ENCODE measurements at regions not wholly inside any gene's neighbourhood (a gene's known extent, or its start where the extent isn't known, plus 50 kb on each side); places are given as distances from the start of the nearest gene placed in this dataset.

- no peak for TF ChIP-seq ATF2 (IDR thresholded peaks at IDR 0.05; ENCODE audit: low read length)
- TF ChIP-seq RFX5 (IDR thresholded peaks at IDR 0.05; ENCODE audit: borderline replicate concordance, low read depth, low read length): no peak
- no peak for TF ChIP-seq CHD1 (IDR thresholded peaks at IDR 0.05; ENCODE audit: low read depth, low read length)
- no peak for TF ChIP-seq RBBP5 (IDR thresholded peaks at IDR 0.05; ENCODE audit: borderline replicate concordance, low read depth, low read length)
- TF ChIP-seq TCF12 (IDR thresholded peaks at IDR 0.05; ENCODE audit: low read depth, low read length): no peak
Measured at GRCh38 chr1:184300446-184300845, 86.4 kb upstream of the C1orf21 start (continued).
